ENCODE measurements at regions not wholly inside any gene's neighbourhood (a gene's known extent, or its start where the extent isn't known, plus 50 kb on each side); places are given as distances from the start of the nearest gene placed in this dataset.
"Not testable (repeated sequence)": the region's sequence is repeated elsewhere in the genome, so short reads cannot be mapped to it uniquely, and the experiment has no call there.

DNA sequence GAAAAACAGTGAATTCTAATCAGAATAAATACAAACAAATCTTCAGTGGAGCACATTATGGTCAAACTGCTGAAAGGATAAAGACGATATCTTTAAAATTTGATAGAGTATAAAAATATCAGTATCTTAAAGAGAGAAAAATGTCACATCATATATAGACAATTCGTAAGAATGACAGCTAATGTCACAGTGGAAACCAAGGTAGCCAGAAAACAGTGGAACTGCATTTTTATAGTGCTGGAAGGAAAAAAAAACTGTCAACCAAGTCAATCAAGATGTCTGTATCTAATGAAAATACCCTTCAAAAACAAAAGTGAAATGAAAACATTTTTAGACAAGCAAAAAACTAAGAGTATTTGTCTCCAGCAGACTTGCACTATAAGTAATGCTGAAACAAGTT, 73.4 kb upstream of the HMGXB4 start:
- DNase-seq (ENCODE audit: low read depth in 2 of 2), result no peak

DNA sequence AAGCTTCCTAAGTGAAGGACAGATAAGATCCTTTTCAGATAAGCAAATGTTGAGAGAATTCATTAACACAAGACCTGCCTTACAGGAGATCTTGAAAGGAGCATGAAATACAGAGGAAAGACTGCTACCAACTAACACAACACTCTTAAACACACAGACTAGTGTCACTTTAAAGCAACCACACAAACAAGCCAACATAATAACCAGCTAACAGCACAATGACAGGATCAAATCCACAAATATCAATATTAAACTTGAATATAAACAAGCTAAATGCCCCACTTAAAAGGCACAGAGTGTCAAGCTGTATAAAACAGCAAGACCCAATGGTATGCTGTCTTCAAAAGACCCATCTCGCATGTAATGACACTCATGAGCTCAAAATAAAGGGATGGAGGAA, 70.8 kb upstream of the HMGXB4 start:
- DNase-seq (ENCODE audit: low read depth in 2 of 2), result no peak

DNA sequence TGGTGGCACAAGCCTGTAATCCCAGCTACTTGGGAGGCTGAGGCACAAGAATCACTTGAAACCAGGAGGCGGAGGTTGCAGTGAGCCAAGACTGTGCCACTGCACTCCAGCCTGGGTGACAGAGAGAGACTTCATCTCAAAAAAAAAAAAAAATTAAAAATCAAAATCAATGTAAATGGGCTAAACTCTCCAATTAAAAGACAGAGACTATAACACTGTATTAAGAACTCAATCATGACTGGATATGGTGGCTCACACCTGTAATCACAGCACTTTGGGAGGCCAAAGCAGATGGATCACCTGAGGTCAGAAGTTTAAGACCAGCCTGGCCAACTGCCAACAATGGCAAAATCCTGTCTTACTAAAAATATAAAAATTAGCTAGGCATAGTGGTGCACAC, 68.4 kb upstream of the HMGXB4 start:
- not testable (repeated sequence) for DNase-seq (ENCODE audit: low read depth in 2 of 2)

DNA sequence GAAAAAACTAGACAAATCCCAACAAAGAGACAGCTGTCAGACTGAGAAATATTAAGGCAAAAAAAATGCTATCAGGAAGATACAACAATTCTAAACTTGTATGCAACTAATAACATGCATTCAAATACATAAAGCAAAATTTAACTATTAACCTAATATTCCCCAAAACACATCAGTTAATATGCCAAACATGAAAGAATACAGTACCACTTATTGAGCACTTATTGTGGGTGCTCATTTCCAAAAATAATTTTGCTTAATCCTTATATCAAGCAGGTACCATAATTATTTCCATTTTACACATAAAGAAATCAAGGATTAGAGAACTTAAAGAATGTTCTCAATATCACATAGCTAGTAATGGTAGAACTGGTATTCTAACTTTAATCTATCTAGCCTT, 67.7 kb upstream of the HMGXB4 start:
- DNase-seq (ENCODE audit: low read depth in 2 of 2), result no peak

DNA sequence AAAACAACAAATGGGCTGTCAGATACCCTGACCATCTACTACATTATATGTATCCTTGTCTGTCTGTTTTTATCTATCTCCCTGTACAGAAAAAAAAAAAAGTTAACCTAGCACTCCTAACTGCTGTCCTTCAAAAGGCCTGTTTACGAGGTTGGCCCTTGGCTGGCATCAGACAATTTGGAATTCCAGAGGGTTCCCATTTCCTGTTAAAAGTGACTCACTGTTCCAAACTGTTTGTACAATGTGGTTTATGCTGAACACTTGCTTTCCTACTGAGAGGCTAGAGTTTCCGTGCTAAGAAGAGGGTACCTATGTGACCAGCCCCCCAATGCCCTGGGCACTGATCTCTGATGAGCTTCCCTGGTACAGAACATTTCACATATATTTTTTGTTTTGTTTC, 65.9 kb upstream of the HMGXB4 start:
- no peak for DNase-seq (ENCODE audit: low read depth in 2 of 2)

- DNase-seq (ENCODE audit: low read depth in 2 of 2), result no peak
These were observed 65.0 kb upstream of the HMGXB4 start for GRCh38 chr22:35192129-35192918.

DNA sequence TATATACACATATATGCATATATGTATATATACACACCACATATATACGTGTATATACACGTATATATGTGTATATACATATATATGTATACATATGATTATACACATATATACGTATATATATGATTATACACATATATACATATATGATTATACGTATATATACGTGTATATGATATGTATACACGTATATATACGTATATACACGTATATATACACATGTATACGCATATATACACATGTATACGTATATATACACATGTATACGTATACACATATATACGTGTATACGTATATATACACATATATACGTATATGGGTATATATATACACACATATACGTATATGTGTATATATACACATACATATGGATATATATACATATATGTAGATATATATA, 62.1 kb upstream of the HMGXB4 start:
- no peak for DNase-seq (ENCODE audit: low read depth in 2 of 2)

DNA sequence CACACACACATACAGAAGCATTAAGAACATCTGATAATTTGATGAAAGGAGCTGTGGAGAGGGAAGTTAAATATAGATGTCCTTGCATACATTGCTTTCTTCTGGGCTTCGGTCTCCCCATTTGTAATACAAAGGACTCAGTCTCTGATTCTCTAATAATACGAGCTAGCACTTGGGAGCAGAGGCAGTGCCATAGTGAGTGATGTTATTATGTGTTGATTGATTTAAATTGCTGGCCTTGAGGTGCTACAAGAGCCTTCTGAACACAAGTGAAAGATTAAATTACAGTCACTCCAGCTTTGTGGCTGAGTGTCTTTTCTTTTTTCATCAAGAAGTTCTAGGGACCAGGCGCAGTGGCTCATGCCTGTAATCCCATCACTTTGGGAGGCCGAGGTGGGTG, 61.5 kb upstream of the HMGXB4 start:
- DNase-seq (ENCODE audit: low read depth in 2 of 2), result no peak

- no peak for DNase-seq (ENCODE audit: low read depth in 2 of 2)
These were observed 60.2 kb upstream of the HMGXB4 start for GRCh38 chr22:35197071-35197470.

DNA sequence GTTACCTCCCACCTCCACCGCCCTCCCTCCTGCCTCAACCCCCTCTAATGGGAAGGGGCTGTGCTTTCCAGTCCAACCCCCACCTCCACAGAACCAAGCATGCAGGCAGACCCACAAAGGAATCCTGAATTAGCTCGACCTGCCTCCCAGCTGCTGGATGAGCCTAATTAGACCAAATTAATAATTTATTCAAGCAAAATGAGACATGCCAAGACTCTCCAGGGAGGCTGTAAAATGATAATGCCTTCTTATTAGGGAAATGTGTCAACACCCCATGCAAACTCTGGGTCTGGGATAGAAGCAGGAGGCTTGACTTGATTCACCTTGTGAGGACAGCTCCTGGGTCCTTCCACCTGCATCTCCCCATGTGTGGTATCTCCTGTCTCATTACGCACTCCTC, 59.4 kb upstream of the HMGXB4 start:
- DNase-seq (ENCODE audit: low read depth in 2 of 2), result no peak

DNA sequence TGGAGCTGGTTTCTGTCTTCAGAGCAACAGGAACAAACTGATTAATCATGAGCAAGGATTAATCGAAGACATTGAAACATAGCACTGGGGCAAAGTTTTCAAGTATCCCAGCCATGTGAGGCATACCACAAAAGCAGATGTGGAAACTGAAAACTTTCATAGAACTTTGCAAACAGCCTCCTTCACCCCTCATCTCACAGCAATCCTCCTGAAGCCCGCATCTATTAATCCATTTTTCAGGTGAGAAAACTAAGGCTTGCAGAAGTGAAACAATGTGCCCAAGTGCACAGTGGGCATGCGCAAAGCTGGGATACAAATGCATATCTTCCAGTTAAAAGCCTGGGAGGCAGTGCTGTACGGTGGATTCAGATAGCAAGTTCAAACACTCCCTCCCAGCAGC, 58.6 kb upstream of the HMGXB4 start:
- no peak for DNase-seq (ENCODE audit: low read depth in 2 of 2)

DNA sequence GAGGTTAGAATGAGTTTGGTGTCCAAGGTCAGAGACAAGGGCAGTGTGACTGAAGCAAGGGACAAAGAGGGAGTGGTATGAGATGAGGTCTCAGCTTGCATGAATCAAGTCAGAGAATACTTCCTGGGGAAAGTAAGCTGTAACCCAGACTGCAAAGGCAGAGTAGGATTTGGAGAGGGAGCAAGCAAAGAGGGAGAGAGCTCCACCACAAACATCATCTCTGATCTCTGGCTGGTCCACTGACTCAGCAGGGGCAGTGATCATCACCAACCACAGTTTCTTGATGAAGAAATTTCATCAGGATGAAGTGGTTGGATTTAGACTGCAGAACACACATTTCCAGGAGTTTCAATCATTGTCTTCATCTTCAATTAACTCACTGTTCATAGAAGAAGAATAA, 54.9 kb upstream of the HMGXB4 start:
- DNase-seq (ENCODE audit: low read depth in 2 of 2), result no peak

DNA sequence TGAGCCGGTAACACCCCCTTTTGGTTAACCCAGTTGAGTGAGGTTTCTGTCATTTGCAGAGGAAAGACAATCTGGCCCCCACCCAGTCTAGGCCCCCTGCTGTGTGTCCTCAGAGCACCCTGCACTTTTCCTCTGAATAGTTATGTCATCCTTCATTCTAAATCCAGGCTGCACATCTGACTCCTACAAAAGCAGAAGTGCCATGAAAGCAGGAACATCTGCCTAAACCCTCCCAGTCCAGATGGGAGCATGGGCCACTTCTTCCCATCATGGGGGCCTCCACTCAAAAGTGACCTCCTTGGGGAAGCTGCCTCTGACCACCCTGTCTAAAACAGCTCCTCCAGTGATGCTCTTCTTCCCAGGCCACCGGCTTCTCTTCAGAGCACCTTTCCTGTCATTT, 53.7 kb upstream of the HMGXB4 start:
- DNase-seq (ENCODE audit: low read depth in 2 of 2), result no peak

DNA sequence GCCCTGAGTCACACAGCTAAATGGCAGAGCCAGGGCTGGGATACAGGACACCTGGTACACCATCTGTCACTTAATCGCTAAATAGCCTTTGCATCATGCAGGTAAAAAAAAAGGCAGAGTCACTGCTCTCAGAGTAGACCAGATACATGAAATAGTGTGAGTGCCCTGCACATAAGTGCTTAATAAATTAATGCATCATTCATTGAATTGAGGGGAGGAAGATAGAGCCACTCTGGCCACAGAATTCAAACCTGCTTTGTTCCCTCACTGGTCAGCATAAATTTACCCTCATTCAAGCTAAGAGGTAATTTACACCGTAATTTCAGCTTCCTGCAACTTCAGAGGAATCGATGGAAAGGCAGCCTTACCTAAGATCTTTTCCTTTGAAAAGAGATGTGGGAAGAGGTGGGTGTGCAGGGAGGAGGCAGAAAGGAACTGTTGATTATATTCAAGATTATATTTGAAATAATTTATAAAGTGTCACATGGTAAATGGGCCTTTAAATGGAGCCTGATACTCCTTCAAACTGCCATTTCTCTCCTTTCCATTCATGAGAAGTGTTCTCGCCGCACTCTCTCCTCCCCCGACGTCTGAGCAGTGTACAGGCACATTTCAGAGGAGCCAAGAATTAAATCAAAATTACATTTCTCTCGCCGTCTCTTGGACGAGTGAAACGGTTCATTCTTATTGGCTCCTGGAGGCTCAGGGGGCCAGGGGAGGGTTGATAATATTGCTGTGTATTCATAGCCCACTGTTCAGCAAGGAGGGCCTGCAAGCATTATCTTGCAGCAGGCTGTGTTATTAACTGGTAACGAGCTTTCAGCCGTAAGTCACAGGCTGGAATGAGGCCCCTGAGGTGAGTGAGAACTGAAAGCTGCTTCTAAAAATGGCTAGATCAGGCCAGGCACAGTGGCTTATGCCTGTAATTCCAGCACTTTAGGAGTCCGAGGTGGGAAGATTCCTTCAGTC, 52.2 kb upstream of the HMGXB4 start:
- no peak for DNase-seq (ENCODE audit: low read depth in 2 of 2)

GRCh38 chr22:35205961-35206360, 51.3 kb upstream of the HMGXB4 start:
- DNase-seq (ENCODE audit: low read depth in 2 of 2), result no peak

DNA sequence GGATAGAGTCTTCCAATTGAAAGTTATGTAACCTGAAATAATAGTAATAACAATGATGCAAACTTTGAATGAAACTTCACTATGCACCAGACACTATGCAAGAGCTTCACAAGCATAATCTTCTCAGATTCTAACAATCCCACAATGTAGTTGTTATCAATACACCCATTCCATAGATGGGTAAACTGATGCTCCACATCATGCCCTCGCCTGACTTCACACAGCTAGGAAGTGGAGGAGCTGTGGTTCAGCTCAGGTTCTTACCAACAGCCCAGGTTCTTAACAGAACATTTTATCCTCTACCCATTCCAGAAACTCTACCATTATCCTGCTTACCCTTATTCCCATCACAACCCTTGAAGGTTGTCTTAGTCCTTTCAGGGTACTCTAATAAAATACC, 50.4 kb upstream of the HMGXB4 start:
- DNase-seq (ENCODE audit: low read depth in 2 of 2), result no peak

All from stimulated activated CD4-positive, alpha-beta T cell treated with anti-CD3 and anti-CD28 coated beads, Interleukin-12 subunit alpha, Interleukin-12 subunit beta, amount 100 ng/mL, for 24 hours (primary cell).